ENCODE measurements at regions not wholly inside any gene's neighbourhood (a gene's known extent, or its start where the extent isn't known, plus 50 kb on each side); places are given as distances from the start of the nearest gene placed in this dataset.

DNA sequence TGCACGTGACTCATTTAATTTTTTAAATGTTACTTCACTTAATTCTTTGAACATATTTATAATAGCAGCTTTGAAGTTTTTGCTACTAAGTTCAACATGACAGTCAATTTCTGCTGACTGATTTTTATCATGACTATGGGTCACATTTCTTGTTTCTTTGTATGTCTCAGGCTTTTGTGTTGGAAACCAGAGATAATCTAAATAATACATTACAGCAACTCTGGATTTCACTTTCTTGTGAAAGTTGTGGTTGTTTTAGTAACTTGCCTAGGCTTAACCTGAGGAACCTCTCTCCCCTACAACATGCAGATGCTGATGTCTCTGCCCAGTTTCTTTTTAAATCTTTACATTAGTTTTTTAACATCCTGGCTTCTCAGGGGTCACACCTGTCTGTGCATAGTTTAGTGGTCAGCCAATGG, 180.8 kb downstream of the CCDC71L start:
- TF ChIP-seq, protein P1, sequence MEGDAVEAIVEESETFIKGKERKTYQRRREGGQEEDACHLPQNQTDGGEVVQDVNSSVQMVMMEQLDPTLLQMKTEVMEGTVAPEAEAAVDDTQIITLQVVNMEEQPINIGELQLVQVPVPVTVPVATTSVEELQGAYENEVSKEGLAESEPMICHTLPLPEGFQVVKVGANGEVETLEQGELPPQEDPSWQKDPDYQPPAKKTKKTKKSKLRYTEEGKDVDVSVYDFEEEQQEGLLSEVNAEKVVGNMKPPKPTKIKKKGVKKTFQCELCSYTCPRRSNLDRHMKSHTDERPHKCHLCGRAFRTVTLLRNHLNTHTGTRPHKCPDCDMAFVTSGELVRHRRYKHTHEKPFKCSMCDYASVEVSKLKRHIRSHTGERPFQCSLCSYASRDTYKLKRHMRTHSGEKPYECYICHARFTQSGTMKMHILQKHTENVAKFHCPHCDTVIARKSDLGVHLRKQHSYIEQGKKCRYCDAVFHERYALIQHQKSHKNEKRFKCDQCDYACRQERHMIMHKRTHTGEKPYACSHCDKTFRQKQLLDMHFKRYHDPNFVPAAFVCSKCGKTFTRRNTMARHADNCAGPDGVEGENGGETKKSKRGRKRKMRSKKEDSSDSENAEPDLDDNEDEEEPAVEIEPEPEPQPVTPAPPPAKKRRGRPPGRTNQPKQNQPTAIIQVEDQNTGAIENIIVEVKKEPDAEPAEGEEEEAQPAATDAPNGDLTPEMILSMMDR (IDR thresholded peaks at IDR 0.05 in 8 of 11, conservative IDR thresholded peaks at IDR 0.05 in 3 of 11), result no peak
- TF ChIP-seq POLR2A (IDR thresholded peaks at IDR 0.05) (no peak), POLR2AphosphoS5 (IDR thresholded peaks at IDR 0.05) (no peak)

Measured in spleen (tissue), 7 donors.